Glutamatergic neuron (in vitro differentiated cells): ENCODE measurements at regions not wholly inside any gene's neighbourhood (a gene's known extent, or its start where the extent isn't known, plus 50 kb on each side); places are given as distances from the start of the nearest gene placed in this dataset.

Experiments
- DNase-seq: peaks from one replicate; pipeline ENCODE4 v3.0.0; 2022
- H3K27ac Mint-ChIP-seq: one replicate; pipeline ENCODE4 v1.8.0; 2020; ENCODE audit warnings: mild to moderate bottlenecking, mixed read lengths, inconsistent platforms; ENCODE audit not compliant: unreplicated experiment
- H3K27me3 Mint-ChIP-seq: one replicate; pipeline ENCODE4 v1.8.0; 2020; ENCODE audit warnings: mild to moderate bottlenecking, moderate library complexity, mixed read lengths, inconsistent platforms; ENCODE audit not compliant: unreplicated experiment
- H3K36me3 Mint-ChIP-seq: one replicate; pipeline ENCODE4 v1.8.0; 2020; ENCODE audit warnings: mild to moderate bottlenecking, mixed read lengths, inconsistent platforms; ENCODE audit not compliant: unreplicated experiment
- H3K4me1 Mint-ChIP-seq: one replicate; pipeline ENCODE4 v1.8.0; 2020; ENCODE audit warnings: mild to moderate bottlenecking, low read depth, mixed read lengths, inconsistent platforms; ENCODE audit not compliant: unreplicated experiment
- H3K4me3 Mint-ChIP-seq: one replicate; pipeline ENCODE4 v1.8.0; 2020; ENCODE audit warnings: mild to moderate bottlenecking, mixed read lengths, inconsistent platforms; ENCODE audit not compliant: unreplicated experiment
- H3K9me3 Mint-ChIP-seq: one replicate; pipeline ENCODE4 v1.8.0; 2020; ENCODE audit warnings: mild to moderate bottlenecking, moderate library complexity, mixed read lengths, inconsistent platforms; ENCODE audit not compliant: unreplicated experiment
- TF ChIP-seq, protein P1 (sequence below): fragments of 200-600 bp; sonication (generic); IDR thresholded peaks from one replicate; pipeline ENCODE4 v1.5.0; 2021; ENCODE audit not compliant: partially characterized antibody, unreplicated experiment

DNA sequence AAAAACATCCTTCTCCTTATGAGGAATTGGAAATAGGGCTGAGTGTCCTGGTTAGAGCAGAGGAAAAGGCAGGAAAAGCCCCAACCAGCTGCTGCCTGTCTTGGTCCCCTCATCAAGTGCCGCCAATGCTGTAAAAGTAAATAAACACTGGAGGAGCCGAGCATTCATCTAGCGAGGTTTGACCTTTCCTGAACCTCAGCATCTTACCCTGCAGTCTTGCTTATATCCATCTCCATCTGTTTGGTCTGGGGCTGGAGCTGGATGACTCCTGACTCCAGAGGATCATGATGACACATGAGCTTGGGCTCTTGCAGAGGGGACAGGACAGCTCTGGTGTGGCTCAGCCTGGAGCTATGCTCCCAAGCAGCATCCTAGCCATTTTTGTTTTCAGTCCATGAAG is 501.1 kb downstream of the TNS3 start:
- no peaks in the 10 kb centered on the region for H3K4me1 Mint-ChIP-seq
- no peaks in the 10 kb centered on the region for H3K9me3 Mint-ChIP-seq
- TF ChIP-seq, protein P1, sequence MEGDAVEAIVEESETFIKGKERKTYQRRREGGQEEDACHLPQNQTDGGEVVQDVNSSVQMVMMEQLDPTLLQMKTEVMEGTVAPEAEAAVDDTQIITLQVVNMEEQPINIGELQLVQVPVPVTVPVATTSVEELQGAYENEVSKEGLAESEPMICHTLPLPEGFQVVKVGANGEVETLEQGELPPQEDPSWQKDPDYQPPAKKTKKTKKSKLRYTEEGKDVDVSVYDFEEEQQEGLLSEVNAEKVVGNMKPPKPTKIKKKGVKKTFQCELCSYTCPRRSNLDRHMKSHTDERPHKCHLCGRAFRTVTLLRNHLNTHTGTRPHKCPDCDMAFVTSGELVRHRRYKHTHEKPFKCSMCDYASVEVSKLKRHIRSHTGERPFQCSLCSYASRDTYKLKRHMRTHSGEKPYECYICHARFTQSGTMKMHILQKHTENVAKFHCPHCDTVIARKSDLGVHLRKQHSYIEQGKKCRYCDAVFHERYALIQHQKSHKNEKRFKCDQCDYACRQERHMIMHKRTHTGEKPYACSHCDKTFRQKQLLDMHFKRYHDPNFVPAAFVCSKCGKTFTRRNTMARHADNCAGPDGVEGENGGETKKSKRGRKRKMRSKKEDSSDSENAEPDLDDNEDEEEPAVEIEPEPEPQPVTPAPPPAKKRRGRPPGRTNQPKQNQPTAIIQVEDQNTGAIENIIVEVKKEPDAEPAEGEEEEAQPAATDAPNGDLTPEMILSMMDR: no peak
- no peak overlapping the region for H3K4me3 Mint-ChIP-seq
- no peak for DNase-seq
- no peak overlapping the region for H3K27ac Mint-ChIP-seq
- H3K36me3 Mint-ChIP-seq: no peaks in the 10 kb centered on the region
- H3K27me3 Mint-ChIP-seq: peaks cover 3% of the 10 kb centered on the region

DNA sequence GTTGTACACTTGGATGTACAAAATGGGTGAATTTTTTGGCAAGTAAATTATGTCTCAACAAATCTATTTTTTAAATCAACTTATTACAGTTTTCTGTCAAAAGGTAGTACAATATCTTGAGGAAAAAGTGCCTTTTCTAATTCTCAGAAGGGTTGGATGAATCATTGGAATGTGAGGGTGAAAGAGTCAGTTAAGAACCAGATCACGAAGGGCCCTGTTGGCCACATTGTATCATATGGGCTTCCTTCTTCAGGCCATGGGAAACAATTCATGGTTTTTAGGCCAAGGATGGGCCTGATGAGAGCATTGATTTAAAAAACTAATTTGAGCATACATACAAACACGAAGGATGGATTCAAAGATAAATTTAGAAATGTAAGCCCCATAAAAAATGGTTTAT is 503.7 kb downstream of the TNS3 start:
- no peaks in the 10 kb centered on the region for H3K36me3 Mint-ChIP-seq
- TF ChIP-seq, protein P1: no peak
- H3K4me3 Mint-ChIP-seq: no peak overlapping the region
- peaks cover 2% of the 10 kb centered on the region for H3K4me1 Mint-ChIP-seq
- H3K9me3 Mint-ChIP-seq: no peaks in the 10 kb centered on the region
- H3K27ac Mint-ChIP-seq: no peak overlapping the region
- peaks cover 3% of the 10 kb centered on the region for H3K27me3 Mint-ChIP-seq
- DNase-seq: no peak

DNA sequence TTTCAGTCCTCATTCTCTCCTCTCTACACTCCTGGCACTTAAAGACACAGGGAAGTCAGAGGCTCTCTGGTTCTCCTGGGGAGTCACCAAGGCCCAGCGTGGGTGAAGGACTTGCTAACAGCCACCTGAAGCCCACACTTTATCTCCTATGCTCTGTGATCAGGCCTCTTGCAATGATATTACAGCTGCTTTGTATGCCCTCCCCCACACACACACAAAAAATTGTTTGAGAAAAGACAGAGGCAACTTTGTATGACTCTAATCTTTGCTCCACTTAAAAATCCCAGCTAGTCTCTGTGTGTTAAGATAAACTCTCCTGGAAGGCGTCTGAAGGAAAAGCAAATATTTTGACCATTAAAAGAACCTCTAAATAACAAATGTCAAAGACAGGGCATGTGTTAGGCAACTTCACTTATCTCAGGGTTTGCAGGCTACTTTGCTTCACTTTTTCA is 507.2 kb downstream of the TNS3 start:
- Mint-ChIP-seq H3K27me3 (peaks cover 3% of the 10 kb centered on the region), H3K27ac (no peak overlapping the region), H3K4me3 (no peak overlapping the region)

DNA sequence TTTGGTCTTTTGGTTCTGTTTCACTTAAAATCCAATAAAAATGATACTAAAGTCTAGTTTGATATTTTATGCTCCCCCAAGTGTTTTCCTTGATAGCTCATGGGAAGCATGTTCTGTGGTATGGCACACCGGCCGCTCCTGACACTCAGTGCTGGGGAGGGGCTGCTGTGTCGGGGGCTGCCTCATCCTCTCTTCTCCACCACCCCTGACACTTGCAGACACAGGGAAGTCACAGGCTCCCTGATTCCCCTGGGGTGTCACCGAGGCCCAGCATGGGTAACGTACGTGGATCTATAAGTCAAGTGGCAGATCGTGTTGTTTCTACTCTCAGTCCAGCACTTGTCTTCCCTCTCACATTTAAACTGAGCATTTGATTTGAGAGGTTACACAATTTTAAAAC is 508.6 kb downstream of the TNS3 start:
- DNase-seq: no peak
- peaks cover 17% of the 10 kb centered on the region for H3K4me1 Mint-ChIP-seq
- H3K27me3 Mint-ChIP-seq: peaks cover 3% of the 10 kb centered on the region
- no peaks in the 10 kb centered on the region for H3K36me3 Mint-ChIP-seq
- peak overlapping the region; percentile 57 for H3K27ac Mint-ChIP-seq
- TF ChIP-seq, protein P1: no peak
- H3K4me3 Mint-ChIP-seq: no peak overlapping the region
- H3K9me3 Mint-ChIP-seq: peaks cover 6% of the 10 kb centered on the region

More for the DNA sequence above, 507.2 kb downstream of the TNS3 start:
- DNase-seq: no peak
- no peaks in the 10 kb centered on the region for H3K36me3 Mint-ChIP-seq
- peaks cover 6% of the 10 kb centered on the region for H3K9me3 Mint-ChIP-seq
- peaks cover 17% of the 10 kb centered on the region for H3K4me1 Mint-ChIP-seq
- TF ChIP-seq, protein P1: no peak

DNA sequence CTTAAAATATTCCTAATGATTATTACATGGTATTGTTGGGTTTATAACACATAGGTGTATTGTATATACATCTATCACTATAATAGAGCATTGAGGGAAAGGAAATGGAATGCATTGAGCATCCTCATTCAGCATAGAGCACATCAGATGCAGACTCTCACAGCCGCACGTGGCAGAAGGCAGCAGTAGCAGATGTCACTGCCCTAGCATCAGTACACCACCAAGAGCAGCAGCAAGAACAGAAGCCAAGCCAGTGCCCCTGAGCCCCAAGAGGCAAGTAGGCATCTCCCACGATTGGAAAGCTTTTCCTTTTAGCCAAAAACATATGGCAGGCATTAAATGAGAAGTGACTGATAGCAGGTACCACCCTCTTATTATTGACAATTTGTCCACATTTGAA is 510.0 kb downstream of the TNS3 start:
- TF ChIP-seq, protein P1: no peak
- DNase-seq: peak; percentile 50
- Mint-ChIP-seq H3K36me3 (no peaks in the 10 kb centered on the region), H3K4me3 (peak overlapping the region; percentile 4), H3K9me3 (peaks cover 6% of the 10 kb centered on the region), H3K4me1 (peaks cover 17% of the 10 kb centered on the region), H3K27ac (peak overlapping the region; percentile 82), H3K27me3 (peaks cover 3% of the 10 kb centered on the region)
